Cardiac septum (tissue), 1 donor: ENCODE measurements at regions not wholly inside any gene's neighbourhood (a gene's known extent, or its start where the extent isn't known, plus 50 kb on each side); places are given as distances from the start of the nearest gene placed in this dataset.
"Not testable (repeated sequence)": the region's sequence is repeated elsewhere in the genome, so short reads cannot be mapped to it uniquely, and the experiment has no call there.

ENCODE experiments used
- DNase-seq: peaks from one replicate; pipeline ENCODE4 v3.0.0-alpha.2; 2020; ENCODE audit warnings: low spot score
- intact Hi-C: fragments of 100-400 bp; cut with DNase I; formaldehyde crosslinking; loops from one replicate; pipeline ENCODE4 v1.14.0; 2022
- donor health status: DM: no; HTN: no; CAD: no.

GRCh38 chr5:107043665-107044064 is 627.1 kb downstream of the EFNA5 start:
- intact Hi-C loops: no loop called here
- no peak for DNase-seq

DNA sequence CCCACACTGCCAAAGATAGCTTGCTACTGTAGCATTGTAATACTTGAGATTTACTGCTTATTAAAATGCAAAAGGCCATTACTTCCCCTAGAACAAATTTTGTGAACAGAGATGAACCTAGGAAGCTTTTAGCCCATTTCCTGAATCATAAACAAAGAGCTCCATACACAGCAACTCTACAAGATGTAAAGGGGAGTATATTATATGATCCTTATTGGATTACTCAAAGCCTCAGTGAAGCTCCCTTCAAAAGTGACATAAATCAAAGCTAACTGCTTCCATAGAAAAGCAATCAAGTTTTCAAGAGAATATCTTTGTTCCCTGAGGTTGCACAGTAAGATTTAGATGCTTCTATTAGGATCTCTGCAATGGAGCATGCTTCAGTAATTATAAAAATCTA is 629.8 kb downstream of the EFNA5 start:
- intact Hi-C loops: no loop called here
- DNase-seq: no peak

- intact Hi-C loops: no loop called here
- DNase-seq: no peak
Observed at GRCh38 chr5:107032629-107033028, 638.1 kb downstream of the EFNA5 start.

- DNase-seq: no peak
- intact Hi-C loops: no loop called here
Observed at GRCh38 chr5:107028938-107029337, 641.8 kb downstream of the EFNA5 start.

- no peak for DNase-seq
- intact Hi-C loops: no loop called here
Observed at GRCh38 chr5:107025712-107026497, 644.8 kb downstream of the EFNA5 start.

DNA sequence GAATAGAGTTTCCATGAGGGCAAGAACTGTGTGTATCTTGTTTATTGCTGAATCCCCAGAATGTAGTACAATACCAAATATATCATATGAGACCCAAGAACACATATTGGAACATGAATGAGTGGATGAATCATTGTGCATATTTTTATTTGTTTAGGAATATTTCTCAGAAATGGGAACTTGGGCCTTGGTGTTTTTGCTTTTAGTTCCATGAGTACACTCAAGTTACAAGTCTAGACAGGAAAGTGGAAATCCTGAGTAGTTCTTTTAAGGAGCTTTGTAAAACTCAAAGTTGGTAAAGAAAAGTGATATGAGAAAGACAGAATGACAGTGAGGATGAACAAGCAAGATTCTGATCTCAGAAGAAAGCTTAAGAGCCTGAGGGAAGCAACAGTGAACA is 647.0 kb downstream of the EFNA5 start:
- no peak for DNase-seq
- intact Hi-C loops: no loop called here

GRCh38 chr5:107021575-107021974 is 649.2 kb downstream of the EFNA5 start:
- intact Hi-C loops: no loop called here
- no peak for DNase-seq

DNA sequence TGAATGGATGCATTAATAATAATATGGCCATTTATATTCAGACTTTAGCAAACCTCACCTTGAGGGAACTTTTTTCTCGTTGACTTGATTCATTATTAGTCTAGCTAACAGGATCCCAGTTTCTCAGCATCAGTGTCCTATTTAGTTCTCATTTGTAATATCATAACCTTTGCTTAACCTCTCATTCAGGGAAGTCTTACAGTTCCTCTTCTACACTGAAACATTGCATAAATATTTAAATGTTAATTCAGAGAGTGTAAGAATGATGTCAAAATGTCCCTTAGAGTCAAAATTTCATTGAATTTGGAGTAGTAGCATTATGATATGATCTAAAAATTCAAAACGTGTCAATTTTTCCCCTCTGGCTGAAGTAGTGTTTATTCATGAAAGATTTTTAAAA is 650.1 kb downstream of the EFNA5 start:
- no peak for DNase-seq
- intact Hi-C loops: no loop called here

DNA sequence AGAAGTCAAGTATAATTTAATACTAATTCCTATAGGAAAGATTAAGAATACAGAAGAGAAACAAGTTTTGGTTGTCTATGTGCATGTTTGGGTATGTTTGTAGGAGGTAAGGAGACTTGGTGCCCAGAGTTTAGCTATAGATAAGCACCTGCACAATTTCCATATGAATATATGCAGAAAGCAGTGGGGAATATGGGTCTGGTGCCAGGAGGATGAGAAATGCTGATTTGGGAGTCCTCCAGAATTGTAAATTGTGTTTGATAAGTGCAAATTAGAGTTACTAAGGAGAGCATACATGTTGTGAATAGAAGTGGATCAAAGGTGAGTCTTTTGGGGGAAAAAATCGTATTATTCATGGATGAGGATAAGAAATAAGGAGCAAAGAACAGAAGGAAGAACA is 653.1 kb downstream of the EFNA5 start:
- DNase-seq: no peak
- intact Hi-C loops: no loop called here

DNA sequence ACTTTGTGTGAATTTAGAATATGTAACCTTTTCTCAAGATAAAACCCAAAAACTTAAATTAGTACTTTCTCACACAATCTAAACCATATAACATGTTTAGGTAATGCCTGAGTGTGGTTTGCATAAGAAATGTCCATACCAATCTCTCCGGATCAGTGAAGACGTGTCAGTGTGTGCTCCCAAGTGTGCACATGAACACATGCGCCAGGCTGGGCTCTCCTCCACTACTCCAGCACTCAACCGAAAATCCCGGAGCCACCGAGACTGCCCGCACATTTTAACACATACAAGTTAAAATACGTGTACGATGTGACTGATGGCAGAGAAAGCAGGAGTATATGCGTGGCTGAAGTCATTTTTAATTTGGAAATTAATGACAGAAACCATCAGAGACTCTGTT is 658.4 kb downstream of the EFNA5 start:
- intact Hi-C loops: no loop called here
- no peak for DNase-seq

DNA sequence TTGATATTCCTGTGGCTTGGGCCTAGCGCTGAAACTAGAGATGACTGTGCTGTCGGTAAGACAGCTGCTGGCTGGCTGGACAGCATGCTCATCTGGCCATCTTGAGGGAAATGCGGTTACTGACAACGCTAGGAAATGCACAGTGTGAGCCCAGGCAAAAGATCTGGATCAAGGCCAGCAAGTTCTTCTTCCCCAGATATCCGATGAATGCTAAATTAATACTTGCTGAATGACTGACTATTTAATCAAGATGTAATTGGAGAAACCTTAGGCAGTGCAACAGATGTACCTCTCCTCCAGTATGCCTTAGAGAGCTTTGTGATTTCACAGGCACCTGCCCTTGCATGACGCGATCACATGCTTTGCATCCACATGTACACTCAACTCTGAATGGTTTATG is 659.1 kb downstream of the EFNA5 start:
- DNase-seq: no peak
- intact Hi-C loops: no loop called here

DNA sequence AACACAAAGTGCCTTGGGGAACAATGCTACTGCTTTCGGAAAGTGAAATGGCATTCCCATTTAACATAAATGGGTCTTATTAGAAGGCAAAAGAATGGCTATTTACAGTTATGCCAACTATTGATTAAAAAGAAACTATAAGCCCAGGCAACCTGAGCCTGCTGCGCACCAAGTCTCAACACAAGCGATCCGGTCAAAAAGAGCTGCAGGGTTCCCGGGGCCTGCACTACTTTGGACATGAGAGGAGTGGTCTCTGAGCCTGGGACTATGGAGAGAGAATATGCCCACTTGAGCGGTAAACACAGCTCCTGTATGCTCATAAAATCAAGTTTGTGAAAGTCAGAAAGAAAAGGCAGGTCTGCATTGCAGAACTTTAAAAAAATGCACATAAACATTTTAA is 660.7 kb downstream of the EFNA5 start:
- DNase-seq: no peak
- intact Hi-C loops: no loop called here

GRCh38 chr5:107005653-107006052 is 665.1 kb downstream of the EFNA5 start:
- intact Hi-C loops: no loop called here
- DNase-seq: no peak

DNA sequence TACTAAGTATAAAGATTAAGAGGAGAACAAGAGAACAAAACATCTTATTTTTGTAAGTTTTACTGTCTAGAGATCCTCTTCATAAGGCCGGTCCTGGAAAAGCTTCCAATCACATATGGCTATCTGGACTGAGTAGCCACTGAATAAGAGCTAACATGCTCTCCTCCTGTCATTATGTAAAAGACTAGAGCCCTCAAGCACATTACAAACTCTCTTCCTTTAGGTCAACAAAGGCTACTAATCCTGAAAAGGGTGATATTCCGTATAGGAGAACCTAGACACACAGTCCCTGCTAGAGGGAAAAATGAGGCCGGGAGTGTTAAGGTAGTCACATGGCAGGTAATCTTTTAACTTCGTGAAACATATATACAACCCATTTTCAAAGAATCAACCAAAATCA is 665.6 kb downstream of the EFNA5 start:
- intact Hi-C loops: no loop called here
- no peak for DNase-seq

DNA sequence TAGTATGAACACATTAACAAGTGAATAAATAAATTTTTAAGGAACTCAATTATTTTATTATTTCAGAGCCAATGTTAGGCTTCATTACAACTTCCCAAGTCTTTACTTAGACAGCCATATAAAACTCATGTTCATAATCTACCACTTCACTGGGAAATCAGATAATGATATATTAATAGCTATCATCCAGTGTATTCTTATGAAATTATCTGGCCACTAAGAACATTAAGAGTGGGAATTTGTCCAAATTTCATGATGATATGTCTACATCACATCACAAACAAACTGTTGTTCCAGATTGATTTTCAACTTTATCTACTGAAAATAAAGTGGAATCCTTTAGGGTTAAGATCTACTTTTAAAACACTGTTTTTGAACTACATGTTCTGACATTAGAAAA is 668.6 kb downstream of the EFNA5 start:
- DNase-seq: no peak
- intact Hi-C loops: no loop called here

DNA sequence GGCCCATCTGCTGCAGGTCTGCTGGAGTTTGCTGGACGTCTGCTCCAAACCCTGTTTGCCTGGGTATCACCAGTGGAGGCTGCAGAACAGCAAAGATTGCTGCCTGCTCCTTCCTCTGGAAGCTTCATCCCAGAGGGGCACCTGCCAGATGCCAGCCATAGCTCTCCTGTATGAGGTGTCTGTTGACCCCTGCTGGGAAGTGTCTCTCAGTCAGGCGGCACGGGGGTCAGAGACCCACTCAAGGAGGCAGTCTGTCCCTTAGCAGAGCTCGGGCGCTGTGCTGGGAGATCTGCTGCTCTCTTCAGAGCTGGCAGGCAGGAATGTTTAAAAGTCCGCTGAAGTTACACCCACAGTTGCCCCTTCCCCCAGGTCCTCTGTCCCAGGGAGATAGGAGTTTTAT is 671.2 kb downstream of the EFNA5 start:
- intact Hi-C loops, DNase-seq: not testable (repeated sequence)

DNA sequence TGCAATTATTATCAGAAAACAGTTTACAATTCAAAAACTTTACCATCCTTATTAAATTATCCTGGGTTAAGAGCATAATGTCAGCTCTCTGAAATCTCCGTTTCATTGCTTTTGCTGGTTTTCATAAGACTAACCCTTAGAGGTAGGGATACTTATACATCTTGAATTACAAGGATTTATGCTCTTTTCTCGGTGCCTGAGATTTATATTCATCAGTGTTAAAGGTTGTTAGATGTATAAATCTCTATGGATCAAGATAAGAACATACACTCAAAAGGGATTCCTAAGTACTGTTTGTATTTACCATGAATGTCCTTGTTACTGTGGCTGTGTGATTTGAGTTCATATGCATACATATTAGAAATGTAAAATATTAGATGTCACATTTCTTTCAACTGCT is 684.7 kb downstream of the EFNA5 start:
- DNase-seq: no peak
- intact Hi-C loops: no loop called here

DNA sequence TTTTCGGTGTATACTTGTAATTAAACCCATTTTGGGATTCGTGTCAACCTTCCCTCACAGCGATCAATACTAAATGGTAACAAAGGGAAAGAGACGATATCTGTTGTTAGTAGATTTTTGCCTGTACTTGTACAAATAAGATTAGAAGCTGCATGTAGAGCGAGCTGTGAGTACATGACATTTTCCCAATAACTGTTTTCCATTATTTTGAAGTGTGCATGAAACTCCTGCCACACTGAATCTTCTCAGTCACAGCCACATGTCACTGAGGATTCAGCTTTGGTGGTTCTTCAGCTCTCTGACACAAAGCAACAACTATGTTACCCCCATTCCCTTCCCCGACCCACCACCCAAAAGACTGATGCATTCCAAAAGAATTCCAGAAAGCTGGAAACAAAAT is 685.6 kb downstream of the EFNA5 start:
- no peak for DNase-seq
- intact Hi-C loops: no loop called here

DNA sequence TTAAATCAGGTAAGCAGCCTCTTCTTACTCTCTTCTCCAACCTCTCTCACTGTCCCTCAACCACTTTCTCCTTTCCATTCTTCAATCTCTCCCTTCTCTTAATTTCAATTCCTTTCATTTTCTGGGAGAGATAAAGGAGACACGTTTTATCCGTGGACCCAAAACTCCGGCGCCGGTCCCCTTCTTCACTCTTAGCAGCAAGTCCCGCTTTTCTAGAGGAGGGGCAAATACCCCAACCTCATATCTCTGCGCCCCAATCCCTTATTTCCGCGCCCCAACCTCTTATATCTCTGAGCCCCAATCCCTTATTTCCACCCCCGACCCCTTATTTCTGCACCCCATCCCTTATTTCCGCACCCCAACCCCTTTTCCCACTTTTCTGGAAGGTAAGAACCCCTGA is 691.6 kb downstream of the EFNA5 start:
- DNase-seq, intact Hi-C loops: not testable (repeated sequence)

DNA sequence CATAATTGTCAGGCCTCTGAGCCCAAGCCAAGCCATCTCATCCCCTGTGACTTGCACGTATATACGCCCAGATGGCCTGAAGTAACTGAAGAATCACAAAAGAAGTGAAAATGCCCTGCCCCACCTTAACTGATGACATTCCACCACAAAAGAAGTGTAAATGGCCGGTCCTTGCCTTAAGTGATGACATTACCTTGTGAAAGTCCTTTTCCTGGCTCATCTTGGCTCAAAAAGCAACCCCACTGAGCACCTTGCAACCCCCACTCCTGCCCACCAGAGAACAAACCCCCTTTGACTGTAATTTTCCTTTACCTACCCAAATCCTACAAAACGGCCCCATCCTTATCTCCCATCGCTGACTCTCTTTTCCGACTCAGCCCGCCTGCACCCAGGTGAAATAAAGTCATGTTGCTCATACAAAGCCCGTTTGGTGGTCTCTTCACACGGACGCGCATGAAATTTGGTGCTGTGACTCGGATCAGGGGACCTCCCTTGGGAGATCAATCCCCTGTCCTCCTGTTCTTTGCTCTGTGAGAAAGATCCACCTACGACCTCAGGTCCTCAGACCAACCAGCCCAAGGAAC is 692.1 kb downstream of the EFNA5 start:
- DNase-seq, intact Hi-C loops: not testable (repeated sequence)

DNA sequence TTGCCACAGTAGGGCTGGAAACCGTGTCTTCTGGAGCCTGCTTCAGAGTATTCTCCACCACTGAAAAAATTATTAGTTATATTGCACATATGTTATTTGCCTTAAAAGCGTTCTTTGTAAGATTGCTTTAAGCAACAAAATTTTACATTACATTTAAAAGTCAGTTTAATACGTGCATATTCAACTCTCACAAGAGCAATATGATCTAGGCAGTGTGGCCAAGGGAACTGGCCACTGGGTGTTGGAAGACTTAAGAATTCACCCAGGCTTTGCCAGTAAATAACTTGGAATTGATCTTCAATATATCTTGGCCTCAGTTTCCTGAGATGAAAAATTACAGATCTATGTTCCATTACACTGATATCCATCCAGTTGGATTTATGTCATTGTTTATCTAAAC is 694.4 kb downstream of the EFNA5 start:
- no peak for DNase-seq
- intact Hi-C loops: no loop called here

DNA sequence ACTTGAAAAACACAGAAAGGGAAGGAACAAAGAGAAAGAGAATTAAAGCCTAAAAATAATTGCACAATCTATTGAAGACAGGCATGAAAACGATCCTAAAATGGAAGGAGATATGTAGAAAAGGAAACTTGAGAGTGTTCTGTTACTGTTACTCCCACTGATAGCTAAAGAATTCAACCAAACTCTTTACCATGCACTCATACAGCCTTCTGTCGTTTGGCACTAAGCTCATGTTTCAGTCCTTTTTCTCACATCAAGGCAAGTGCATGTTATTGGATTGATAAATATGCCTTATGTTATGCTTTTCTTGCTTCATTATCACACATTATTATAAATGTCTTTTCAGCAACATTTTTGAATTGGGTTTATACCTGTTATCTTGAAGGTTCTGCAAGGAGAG is 696.5 kb downstream of the EFNA5 start:
- DNase-seq: no peak
- intact Hi-C loops: no loop called here
